IPS-18c (cell line): ENCODE measurements at regions not wholly inside any gene's neighbourhood (a gene's known extent, or its start where the extent isn't known, plus 50 kb on each side); places are given as distances from the start of the nearest gene placed in this dataset.
A peak's percentile ranks its signal among the peaks of the same experiment; 100 is the strongest.

ENCODE experiments used
- H3K4me3 ChIP-seq: 2 replicates; pipeline ENCODE4 v1.7.0; 2013; ENCODE audit warnings: low read depth, mild to moderate bottlenecking, low read length, moderate library complexity; ENCODE audit not compliant: insufficient read depth
- H3K9me3 ChIP-seq: one replicate; pipeline ENCODE4 v1.6.1; 2013; ENCODE audit warnings: mild to moderate bottlenecking, low read length, moderate library complexity; ENCODE audit not compliant: control insufficient read depth, insufficient read depth

DNA sequence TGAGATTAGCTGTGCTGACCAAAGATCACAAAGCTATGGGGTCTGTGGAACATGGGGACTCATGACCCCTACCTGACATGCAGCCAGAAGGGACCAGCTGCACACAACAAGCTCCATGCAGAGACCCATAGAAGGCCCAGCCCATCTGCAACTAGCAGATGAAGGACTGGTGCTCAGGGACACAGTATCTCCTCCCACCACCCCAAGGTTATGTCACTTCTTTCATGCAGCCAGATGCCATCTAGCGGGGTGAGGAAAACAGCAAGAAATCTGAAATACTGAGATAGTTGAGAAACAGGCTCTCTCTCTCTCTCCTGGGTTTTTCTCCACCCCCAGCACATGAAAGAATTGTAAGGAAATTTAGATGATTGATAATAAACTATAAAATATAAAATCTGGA lies 161.3 kb upstream of the DAPK1 start:
- Histone ChIP-seq H3K9me3 (no peaks in the 10 kb centered on the region), H3K4me3 (no peak overlapping the region)

GRCh38 chr9:87336914-87337333 lies 160.7 kb upstream of the DAPK1 start:
- H3K4me3 ChIP-seq, result peak overlapping the region; percentile 43

GRCh38 chr9:87337335-87338087 lies 160.2 kb upstream of the DAPK1 start:
- H3K4me3 ChIP-seq, result peak overlapping the region; percentile 43
- H3K9me3 ChIP-seq, result no peaks in the 10 kb centered on the region

More at GRCh38 chr9:87336914-87337333, 160.7 kb upstream of the DAPK1 start:
- no peaks in the 10 kb centered on the region for H3K9me3 ChIP-seq

- H3K9me3 ChIP-seq, result no peaks in the 10 kb centered on the region
- H3K4me3 ChIP-seq, result peak overlapping the region; percentile 43; the same call in 1 of the 2 replicates
Measured at GRCh38 chr9:87338088-87338989, 159.3 kb upstream of the DAPK1 start.

GRCh38 chr9:87340391-87340790 lies 157.3 kb upstream of the DAPK1 start:
- Histone ChIP-seq H3K9me3 (no peaks in the 10 kb centered on the region), H3K4me3 (no peak overlapping the region)

DNA sequence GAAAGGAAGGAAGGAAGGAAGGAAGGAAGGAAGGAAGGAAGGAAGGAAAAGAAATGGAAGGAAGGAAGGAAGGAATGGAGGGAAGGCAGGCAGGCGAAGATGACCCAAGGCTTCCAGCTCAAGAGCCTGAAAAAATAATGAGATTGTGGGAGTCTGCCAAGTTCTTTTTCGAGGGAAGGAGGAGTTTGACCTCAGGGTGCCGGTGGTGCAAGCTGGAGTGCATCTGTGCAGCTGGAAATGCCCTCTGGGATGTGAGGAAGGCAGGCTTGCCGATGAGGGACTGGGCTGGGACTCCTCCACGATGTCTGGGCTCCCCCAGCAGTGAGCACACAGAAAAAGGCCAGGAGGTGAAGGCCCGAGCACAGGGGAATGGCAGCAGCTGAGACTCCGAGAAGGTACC lies 154.9 kb upstream of the DAPK1 start:
- Histone ChIP-seq H3K9me3 (no peaks in the 10 kb centered on the region), H3K4me3 (no peak overlapping the region)

- no peak overlapping the region for H3K4me3 ChIP-seq
- no peaks in the 10 kb centered on the region for H3K9me3 ChIP-seq
Measured at GRCh38 chr9:87343816-87344430, 153.7 kb upstream of the DAPK1 start.

DNA sequence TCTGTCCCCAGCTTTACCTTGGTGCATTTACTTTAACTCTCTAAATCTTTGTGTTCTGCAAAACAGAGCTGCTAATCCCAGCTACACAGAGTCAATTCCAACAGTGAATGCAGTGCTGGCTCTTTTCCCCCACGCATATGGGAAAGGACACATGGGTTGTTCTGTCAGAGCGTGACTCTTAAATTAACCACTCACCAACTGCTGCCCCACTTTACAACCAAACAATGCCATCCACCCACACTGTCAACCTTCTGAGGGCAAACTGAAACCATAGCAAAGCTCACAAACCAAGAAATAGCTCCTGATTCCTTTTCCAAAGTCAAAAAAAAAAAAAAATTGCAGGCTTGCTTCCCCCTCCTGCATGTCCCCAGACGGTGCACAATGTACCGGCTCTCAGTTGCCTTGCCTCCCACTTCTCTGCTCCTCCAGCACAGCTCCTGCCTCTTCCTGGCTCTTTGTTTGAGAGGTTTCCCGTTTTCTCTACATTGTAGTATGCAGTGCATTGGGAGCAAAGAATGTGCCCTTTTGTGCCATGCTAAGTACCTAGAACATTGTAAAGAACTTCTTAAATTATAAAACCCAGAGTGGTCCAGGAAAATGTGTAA lies 151.5 kb upstream of the DAPK1 start:
- Histone ChIP-seq H3K9me3 (no peaks in the 10 kb centered on the region), H3K4me3 (no peak overlapping the region)

- Histone ChIP-seq H3K4me3 (no peak overlapping the region), H3K9me3 (no peaks in the 10 kb centered on the region)
Measured at GRCh38 chr9:87350915-87351314, 146.8 kb upstream of the DAPK1 start.

GRCh38 chr9:87353301-87353700 lies 144.4 kb upstream of the DAPK1 start:
- Histone ChIP-seq H3K4me3 (no peak overlapping the region), H3K9me3 (no peaks in the 10 kb centered on the region)

GRCh38 chr9:87354147-87354546 lies 143.5 kb upstream of the DAPK1 start:
- H3K9me3 ChIP-seq, result no peaks in the 10 kb centered on the region
- no peak overlapping the region for H3K4me3 ChIP-seq

- H3K9me3 ChIP-seq, result no peaks in the 10 kb centered on the region
Measured at GRCh38 chr9:87357600-87357999, 140.1 kb upstream of the DAPK1 start.

DNA sequence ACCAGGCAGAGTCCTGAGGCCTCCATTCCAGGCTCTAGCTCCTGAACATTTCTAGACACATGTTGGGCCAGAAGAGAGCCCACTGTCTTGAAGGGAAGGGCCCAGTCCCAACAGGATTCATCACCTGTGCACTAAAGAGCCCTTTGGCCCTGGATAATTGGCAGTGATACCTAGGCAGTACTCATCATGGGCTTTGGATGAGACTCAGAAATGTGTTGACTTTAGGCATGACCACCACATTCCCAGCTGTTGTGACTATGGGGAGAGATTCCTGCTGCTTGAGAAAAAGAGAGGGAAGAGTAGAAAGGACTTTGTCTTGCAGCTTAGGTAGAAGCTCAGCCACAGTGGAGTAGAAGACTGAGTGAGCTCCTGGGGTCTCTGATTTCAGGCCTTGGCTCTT lies 138.4 kb upstream of the DAPK1 start:
- no peak overlapping the region for H3K4me3 ChIP-seq
- H3K9me3 ChIP-seq, result no peaks in the 10 kb centered on the region

More at GRCh38 chr9:87357600-87357999, 140.1 kb upstream of the DAPK1 start:
- no peak overlapping the region for H3K4me3 ChIP-seq

- no peak overlapping the region for H3K4me3 ChIP-seq
- no peaks in the 10 kb centered on the region for H3K9me3 ChIP-seq
Measured at GRCh38 chr9:87359958-87360601, 137.6 kb upstream of the DAPK1 start.

- no peak overlapping the region for H3K4me3 ChIP-seq
- H3K9me3 ChIP-seq, result no peaks in the 10 kb centered on the region
Measured at GRCh38 chr9:87370049-87370685, 127.5 kb upstream of the DAPK1 start.

DNA sequence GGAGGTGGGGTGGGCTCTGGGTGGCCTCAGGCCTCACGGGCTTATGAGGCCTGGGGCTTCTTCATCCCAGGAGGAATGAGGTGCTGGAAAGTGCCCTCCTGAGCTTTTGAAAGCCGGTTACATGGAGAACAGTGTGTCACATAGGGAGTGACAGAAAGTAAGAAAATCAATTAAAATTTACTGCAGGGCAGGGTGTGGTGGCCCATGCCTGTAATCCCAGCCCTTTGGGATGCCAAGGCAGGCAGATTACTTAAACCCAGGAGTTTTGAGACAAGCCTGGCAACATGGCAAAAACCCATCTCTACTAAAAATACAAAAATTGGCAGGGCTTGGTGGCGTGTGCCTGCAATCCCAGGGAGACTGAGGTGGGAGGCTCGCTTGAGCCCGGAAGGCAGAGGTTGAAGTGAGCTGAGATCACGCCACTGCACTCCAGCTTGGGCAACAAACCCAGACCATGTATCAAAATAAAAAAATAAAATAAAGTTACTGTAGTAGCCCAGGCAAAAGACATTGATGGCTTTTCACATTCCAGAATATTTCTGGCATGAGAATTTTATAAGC lies 125.8 kb upstream of the DAPK1 start:
- Histone ChIP-seq H3K4me3 (no peak overlapping the region), H3K9me3 (no peaks in the 10 kb centered on the region)
